OCI-M2 (cell line): ENCODE measurements at regions not wholly inside any gene's neighbourhood (a gene's known extent, or its start where the extent isn't known, plus 50 kb on each side); places are given as distances from the start of the nearest gene placed in this dataset.

Experiments used
- DNase-seq: peaks from one replicate; lab custom pipeline; 2025; ENCODE audit not compliant: unreplicated experiment; lab: John Stamatoyannopoulos, UW

DNA sequence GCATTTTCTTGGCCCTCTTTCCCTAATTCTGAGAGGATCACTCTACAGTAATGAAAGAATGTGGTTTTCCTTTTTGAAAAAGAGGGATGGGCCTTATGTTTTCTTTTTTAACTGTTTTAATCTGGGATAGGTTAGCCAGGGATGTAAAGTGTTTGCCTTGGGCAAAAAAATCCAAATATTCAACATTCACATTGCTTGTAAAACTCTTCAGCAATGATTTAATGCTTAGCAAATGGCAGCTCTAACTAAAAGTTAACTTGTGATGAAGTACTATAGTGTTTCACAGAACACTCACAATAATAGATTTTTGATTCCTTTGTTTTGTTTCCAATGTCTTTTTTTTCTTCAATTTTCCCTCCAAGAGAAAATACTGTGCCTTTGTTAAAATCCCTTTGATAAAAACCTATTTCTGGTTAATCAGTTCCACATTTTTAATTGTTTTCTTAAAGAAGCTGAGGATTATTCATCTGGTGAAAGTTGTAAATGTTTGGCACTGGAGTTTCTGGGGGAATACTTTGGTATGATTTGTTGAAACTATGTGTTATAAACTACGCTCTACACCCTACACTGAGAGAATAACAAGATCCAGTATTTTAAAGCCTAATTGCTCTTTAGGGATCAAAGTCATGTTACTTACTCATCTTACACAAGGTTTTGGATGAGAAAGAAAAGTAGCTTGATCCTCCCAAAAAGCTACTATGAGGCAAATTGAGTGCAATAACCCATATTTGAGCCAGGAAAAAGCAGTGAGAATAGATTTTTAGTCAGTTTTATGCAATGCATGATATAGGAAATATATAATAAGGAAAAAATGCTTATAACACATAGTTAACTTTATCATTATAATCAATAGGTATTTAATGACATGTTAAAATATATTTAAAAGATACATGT is 335.8 kb downstream of the EPHA7 start:
- no peak for DNase-seq

DNA sequence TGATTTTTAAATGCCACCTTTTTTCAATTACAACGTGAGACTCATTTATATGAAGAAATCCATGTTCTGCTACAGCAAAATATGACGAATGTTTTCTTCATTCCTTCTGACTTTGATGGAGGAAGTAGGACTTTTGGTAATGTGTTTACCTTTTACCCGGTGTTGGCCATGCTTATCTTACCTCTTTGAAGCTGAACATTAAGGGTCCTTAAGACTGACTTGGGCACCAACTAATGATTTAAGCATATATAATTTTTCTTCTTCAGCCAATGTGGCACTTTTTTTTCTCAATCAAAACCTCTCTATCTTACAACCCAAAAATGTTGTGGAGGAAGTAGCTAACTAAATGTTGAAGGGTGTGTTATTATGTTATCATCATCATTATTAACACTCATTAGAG is 337.5 kb downstream of the EPHA7 start:
- DNase-seq, result no peak

DNA sequence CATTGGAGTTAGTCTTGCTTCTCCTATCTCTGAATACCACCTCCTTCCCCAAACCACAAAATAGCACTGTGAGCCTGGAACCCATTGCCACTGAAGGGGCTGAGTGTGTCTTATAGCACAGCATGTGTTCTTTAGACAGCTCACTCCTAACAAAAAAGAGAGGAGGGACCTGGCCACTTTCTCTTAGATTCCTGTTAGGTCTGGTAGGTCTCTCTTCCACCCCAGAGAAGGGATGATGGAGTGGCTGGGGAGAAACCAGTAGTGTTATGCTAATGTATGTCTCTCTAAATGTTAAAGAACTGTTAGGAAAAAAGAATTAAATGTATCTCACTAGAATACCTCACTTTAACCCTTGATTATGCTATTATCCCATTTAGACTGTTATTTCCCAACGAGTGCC is 340.3 kb downstream of the EPHA7 start:
- DNase-seq, result no peak

DNA sequence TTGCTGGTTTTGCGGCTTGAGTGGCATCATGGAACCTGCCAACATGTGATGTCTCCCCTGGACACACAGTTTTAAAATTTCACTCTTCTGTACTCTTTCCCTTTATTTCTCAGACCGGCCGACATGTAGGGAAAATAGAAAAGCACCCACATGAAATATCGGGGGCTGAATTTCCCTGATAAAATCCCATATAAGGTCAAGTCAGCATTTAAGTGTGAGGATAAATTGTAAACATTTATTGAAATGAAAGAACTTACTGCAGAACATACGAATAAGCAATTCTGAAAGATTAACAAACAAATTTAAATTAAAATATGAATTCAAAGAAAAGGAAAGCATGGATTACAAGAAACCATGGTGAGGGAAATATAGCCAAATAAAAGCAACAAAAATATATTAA is 345.5 kb downstream of the EPHA7 start:
- DNase-seq, result no peak

DNA sequence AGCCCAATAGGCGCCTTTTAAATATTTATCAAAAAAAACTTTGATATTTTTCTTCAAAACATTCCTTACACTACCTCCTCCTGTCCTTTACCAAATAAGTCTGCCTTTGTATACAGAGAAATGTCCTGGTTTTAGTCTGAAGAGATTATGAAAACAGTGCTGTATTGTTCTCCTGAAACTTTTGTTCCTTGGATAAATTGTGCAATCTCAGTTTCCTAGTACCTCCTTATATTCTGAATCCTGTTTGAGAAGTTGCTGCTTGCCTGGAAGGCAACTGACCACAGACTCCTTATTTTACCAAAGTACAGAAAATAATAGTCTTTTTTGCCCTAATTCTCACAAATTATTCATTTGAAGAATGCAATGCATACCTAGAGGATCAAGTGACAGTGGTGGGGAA is 349.5 kb downstream of the EPHA7 start:
- DNase-seq, result no peak

DNA sequence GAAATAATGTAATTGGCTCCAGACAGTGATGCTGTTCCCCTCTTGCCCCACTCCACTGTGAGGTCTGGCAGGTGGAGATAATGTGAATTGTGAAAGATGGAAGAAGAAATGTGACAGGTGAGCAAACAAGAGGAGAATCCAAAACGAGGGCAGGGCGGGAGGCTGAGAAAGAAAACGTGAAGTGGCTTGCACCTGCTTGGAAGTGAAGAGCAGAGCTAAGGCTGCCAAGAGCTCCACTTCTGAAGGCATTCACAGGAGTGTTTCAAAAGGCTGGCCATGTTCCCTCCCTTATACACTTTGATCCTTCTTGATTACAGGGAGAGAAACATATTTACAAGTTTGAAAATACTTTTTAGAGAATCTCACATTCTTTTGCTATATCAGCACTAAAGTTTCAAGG is 359.4 kb downstream of the EPHA7 start:
- DNase-seq, result no peak

DNA sequence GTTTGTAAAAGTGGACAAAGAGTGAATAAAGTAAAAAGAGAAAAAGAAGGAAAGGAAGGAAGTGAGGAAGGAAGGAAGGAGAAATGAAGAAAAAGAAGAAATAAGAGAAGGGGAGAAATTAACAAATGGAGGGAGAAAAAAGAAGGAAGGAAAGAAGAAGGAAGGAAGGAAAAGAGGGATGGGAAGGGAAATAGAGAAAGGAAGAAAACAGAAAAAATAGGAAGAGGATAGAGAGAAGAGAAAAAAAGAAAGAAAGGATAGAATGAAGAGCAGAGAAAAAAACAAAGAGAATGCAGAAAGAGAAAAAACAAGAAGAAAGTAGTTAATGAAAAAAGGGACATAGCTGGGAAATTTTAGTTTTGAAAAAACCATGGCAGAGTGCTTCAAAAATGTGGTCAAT is 361.8 kb downstream of the EPHA7 start:
- DNase-seq, result no peak

DNA sequence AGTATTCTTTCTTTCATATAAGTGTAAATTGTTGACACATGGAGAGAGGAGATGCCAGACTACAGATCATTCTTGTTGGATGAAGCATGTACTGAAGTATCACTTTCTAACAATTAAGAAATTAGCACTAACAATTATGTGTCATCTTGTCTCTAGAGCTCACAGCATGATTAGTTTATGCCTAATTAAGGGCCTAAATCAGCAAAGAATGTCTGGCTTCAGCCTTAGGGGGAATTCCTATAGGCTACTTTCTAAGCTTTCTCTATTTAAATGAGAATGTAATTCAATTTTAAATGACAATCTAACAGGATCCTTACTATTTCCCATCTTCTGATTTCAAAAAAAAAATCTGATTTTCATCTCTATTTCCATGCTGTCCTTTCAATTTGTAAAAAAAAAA is 371.0 kb downstream of the EPHA7 start:
- DNase-seq, result no peak

DNA sequence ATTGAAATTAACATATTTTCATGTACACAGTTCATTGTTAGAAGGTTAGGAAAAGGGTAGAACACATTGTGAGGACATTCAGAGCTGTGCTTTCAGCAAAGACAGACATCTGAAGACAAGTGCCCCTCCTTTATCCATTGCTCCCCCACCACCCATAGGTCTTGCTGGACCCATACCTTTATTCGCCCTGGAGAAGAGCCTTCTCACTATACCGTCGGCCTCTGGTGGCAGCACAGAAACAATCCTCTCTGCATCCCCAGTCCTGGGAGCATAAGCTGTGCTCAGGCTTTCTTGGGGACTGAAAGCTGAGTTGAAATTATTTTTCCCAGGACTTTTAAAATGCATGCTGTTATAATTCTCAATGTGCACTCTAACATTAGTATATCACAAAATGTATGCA is 372.3 kb downstream of the EPHA7 start:
- DNase-seq, result no peak

DNA sequence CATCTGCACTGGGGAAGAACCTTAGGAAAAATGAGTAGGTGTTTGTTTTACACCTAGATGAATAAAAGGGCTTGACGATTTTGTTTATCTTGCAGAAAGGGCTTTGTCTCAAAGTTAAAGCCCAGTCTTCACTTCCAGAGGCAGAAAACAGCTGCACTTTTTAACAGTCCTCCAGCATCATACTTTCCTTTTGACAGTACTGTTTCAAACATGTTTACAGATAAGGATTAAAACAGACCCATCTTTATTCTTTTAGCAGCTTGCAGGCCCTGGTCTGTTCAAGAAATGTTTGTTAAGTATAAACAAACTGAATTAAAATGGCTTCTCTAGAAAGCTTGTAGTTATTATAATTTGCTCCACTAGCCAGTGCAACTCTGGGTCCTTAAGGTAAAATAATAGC is 374.2 kb downstream of the EPHA7 start:
- DNase-seq, result no peak

DNA sequence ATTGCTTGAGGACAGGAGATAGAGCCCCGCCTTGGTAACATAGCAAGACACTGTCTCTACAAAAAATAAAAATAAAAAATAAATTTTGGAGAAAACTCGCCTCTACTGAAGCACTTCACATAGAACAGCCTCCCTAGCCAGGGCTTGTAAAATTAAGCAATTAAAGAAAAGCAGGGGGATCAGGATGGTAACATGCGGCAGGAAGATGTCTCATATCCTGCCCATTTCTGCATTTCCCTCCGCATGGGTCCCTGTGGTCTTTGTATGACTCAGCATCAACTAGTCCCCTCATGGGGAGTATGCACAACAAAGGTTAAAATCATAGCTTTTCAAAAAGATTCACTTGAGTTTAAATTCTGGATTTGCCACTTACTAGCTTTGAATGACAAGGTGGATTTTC is 379.0 kb downstream of the EPHA7 start:
- no peak for DNase-seq

DNA sequence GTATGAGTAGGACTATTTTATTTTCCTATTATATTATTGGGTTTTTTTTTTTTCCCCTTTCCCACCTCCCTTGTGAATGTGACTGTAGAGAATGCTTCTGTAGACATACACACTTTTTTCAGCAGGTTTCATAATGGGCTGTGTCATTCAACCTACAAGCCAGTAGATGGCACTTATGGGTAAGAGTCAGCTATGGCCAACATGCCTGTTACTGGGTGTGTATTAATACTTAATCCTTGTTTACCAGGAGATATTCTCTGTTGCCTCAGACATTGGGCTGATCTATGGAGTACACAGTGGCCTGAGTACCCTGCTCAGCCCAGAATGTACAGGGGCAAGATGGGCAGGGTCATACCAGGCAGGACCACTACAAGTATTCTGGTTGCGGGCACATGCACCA is 382.5 kb downstream of the EPHA7 start:
- no peak for DNase-seq

DNA sequence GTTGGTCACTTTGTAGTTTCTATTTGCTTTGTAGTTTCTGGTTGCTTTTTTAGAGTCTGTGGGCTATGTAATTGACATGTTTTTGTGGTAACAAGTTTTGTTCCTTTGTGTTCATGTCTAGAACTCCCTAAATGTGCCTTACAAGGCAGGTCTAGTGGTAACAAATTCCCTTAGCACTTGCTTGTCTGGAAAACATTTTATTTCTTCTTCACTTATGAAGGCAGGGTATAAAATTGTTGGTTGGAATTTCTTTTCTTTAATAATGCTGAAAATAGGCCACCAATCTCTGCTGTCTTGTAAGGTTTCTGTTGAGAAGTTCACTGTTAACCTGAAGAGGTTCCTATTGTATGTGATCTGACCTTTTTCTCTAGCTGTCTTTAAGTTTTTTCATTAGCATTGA is 383.6 kb downstream of the EPHA7 start:
- DNase-seq, result no peak

DNA sequence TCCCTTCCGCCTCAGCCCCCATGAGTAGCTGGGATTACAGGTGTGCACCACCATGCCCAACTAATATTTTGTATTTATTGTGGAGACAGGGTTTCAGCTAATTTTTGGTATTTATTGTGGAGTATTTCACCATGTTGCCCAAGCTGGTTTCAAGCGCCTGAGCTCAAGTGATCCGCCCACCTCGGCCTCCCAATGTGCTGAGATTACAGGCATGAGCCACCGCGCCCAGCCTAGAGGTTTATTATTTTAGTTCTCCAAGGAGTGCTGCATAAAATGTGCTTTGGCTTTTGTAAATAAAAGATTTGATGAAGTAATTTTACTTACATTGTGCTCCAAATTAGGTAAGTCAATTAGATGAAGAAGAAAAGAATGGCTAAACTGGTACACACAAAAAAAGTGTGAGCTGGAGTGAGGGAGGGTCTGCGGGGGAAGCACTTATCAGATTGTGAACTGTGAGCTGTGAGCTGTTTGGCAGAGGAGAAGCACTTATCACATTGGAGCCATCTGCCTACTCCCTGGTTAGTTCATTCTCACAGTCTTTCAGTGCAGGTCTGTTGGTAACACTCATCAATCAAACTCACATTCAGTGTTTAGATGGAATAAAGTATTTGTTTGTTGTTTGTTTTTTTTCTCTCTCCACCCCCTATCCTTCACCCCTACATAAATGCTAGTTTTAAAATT is 398.0 kb downstream of the EPHA7 start:
- DNase-seq, result no peak

DNA sequence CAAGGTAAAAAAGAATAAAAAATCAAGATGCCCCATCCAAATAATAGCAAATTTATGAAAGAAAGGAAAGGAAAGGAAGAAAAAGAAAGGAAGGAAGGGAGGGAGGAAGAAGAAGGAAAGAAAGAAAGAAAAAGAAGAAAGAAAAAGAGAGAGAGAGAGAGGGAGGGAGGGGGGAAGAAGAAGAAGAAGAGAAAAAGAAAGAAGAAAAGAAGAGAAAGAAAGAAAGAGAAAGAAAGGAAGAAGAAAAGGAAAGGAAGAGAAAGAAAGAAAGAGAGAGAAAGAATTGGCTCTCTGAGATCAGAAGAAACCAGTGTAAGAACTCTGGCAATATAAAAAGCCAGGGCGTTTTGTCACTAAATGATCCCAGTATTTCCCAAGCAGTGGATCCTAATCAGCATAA is 401.7 kb downstream of the EPHA7 start:
- DNase-seq, result no peak

DNA sequence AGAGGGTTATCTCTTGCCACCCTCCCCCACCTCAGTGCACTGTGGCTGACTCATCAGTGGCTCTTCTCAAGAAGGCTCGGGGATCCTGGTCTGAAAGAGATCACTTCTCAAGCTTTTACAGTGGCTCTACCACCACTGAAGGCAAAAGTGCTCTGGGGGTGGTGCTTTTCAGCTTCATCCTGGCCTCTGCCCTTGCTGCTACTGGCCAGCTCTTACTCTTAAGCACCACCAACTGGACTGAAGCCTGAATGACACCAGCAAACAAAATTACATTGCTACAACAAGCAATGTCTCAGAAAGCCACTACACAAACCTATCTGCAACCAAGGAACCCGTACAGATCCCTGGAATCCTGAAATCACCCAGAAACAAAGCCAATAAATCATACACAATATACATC is 402.1 kb downstream of the EPHA7 start:
- no peak for DNase-seq

DNA sequence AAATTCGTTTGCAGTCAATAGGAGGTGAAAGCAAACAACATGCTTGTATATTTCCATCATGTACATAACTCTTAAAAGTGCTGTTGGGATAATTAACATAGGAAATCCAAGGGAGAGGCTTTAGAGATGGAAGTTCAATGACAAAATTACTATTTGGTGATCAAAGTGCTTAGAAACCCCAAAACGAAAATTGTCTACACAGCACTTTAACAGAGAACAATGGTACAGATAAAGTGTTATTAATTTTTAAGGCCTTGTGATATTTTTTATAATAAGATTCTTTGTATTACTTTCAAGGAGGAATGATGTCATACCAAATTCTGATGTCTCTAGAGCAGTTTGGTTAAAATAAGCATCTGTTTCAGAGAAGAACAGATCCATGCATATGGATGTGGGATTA is 406.3 kb downstream of the EPHA7 start:
- no peak for DNase-seq

DNA sequence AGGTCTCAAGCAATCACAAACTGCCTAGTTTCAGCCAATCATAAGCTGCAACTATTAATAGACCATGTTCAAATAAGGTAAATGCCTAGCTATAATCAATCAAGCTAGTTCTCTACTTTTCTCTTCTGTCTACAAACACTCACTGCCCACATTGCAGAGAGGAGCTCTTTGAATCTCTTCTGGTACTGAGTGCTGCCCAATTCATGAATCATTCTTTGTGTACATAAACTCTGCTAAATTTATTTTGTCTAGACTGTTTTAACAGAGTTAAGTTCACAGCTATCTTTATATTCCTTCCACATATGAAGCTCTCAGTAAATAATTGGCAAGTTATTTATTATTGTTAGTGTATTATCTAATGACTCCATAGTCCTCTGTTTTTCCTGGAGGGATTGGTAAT is 411.0 kb downstream of the EPHA7 start:
- DNase-seq, result no peak

DNA sequence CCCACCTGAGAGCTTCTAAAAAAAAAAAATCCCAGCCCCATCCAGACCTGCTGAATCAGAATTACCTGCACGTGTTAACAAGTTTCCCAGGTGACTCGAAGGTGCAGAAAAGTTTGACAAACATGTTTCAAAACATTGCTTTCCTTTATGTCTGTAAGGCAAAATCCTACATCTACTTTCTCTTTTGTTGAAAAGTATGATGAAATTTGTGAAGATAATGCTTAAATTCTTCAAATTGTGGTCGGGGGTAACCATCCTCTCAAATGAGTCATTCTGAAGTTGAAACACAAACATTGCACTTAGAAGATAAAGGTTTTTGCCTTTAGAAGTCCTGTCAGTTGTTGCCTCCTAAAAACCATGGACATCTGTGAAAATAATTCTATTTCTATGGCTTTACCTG is 429.7 kb downstream of the EPHA7 start:
- DNase-seq, result no peak

DNA sequence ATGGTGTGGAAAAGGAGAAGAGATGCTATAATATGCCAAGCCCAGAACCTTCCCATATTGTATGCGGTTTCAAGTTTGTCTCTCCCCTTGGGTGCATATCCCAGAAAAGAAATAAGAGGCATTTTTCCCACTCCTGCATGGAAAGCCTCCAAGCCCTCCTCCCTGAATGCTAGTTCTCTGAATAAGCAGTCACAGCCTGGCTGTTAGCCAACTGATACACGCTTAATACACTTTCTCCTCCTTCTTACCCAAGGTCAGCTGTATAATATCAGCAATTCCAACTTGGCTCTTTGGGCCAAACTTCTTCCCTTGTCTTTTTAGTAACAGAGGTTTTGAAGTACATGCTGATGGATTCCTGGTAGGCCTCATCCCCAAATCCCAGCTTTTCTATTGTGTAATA is 440.1 kb downstream of the EPHA7 start:
- no peak for DNase-seq

DNA sequence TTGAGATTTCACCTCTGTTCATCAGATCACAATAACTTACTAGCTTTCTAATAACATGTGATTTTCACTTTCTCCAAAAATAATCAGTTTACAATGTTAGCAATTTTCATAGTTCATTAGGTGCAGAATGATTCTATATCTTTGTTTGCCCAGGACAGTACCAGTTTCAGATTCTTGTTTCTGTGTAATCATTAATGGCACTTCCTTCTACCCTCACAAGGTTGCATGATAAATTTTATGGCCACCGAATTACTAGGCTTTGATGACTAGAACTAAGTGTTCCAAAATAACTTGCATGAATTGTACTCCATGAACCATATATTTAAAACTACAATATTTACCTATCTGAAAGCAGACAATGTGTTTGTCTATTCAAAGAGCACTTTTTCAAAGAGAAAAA is 442.3 kb downstream of the EPHA7 start:
- no peak for DNase-seq

DNA sequence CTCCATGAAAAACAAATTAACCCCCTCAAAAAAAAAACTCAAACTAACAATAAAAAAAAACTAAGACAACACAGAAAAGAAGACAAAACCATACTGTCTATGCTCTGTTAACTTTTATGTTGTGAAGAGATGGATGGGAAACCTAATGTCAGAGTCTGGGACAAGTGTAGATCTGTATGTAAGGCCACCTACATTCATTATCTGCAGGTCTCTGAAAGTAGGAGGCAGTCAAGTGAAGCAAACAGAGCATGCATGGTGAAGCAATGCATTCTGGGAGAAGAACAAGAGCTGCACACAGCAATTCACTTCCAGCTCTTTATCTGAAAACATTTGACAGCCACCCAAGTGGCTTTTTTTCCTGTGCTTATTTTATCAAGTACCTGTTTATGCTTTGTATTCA is 452.0 kb downstream of the EPHA7 start:
- no peak for DNase-seq

DNA sequence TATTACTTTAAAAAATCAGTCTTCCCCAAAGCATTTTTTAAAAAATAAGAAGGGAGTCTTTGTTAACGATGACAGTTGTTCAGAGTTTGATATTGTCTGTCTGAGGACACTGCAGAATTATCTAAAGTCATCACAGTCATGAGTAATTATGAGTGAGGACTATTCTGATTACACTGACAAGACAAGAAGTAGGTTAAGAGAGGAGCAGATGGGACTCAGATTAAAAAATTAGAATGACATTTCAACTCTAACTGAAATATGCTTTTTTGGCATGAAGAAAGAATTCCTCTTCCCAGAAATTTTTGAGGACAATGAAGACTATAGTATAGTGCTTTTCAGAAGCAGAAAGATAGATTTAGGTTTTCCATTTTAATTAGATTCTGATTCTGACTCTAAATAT is 456.5 kb downstream of the EPHA7 start:
- DNase-seq, result no peak
